ENCODE measurements at regions not wholly inside any gene's neighbourhood (a gene's known extent, or its start where the extent isn't known, plus 50 kb on each side); places are given as distances from the start of the nearest gene placed in this dataset.

DNA sequence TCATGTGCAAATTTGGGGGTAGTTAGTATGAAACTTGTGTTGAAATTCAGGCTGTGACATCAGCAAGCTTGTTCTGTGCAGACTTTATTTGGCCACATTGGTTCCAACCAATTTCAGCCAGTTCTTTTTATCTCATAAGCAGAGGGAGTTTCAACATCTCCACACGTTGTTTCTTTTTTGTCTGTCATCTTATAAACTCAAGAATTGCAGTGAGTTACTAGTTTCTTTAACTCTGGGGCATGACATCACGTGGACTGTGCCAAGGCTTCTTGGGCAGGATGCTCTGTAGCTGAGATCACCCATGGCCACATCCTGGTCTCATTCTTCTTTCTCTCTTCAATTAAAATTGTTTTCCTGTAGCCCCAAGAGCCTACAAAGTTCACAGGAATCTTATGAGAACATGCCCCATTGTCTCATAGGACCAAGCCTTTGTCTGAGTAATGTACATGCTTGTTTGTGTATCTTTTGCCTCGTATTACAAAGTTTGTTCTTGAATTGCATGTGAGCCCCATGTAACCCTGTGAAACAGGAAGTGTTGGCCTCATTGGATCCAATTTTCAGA, 982.0 kb upstream of the TMEM132C start:
- DNase-seq (ENCODE audit: low read depth in 2 of 2): peak in 1 of 2 donors; percentile 81

DNA sequence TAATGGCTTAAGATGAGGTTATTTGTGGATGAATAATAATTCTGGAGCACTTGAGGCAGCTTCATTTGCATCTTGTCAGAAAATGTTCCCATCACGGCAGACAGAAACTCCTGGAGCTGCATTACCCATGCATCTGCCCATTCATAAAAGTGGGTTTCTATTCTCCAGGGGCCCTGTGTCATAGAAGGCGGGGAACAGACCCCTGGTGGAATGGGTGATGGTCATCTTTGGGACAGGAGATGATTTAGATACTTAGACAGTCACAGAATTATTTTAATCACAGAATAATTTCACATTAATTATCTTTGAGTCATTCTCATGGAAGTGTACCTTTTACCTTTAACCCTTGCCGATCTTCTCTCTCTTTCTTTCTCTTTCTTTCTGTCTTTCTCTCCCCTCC, 980.7 kb upstream of the TMEM132C start:
- no peak for DNase-seq (ENCODE audit: low read depth in 2 of 2)

DNA sequence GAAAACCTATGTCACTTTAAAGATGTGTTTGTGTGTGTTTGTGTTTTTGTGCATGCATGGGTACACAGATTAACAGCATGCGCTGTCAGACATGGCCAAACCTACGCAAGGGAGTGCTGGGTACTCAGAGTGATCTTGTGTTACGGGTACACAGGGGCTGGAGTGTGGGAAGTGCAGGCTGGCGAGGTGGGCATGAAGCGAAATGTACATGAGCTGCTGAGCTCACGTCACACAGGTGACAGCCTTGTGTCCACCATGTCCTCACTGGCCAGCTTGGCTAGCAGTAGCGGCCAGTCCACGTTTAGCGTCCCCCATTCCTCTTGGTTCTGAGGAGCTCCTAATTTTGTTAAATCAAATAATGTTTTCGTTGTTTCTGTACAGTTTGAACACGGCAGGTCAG, 979.7 kb upstream of the TMEM132C start:
- no peak for DNase-seq (ENCODE audit: low read depth in 2 of 2)

DNA sequence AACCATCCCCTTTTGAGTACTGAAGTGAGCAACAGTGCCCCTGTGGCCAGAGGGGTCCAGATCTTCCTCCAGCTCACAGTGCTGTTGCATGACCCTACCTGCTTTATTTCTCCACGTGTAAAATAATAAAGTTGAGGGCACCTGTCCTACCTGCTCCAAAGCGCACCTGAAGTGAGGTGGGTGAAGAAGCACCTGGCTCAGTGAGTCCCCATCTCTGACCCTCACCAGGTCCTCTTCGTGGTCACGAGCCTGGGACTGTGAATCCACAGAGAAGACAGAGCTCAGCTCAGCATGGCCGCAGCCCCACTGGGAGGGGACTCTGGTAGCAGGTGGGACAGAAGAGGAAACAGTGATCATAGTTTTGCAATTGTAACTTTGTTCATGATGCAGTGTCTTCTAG, 976.7 kb upstream of the TMEM132C start:
- DNase-seq (ENCODE audit: low read depth in 2 of 2): no peak

DNA sequence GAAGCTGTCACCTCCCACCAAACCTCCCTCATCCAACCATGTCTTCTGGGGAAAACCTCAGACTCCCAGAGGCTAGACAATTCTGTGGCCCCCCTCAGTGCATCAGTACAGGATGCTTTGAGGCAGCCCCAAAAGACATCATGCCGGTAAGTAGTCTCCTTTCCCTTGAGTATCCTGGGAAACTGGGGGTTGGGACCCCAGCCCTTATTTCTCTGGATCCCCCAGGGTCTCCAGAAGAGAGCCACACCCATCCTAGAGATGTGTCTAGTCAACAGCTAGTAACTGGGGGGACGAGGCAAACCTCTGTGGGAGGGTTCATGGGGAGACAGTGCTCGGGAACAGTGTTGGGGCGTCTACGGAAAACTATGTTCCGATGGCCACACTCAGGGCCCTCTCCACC, 974.2 kb upstream of the TMEM132C start:
- DNase-seq (ENCODE audit: low read depth in 2 of 2): no peak

DNA sequence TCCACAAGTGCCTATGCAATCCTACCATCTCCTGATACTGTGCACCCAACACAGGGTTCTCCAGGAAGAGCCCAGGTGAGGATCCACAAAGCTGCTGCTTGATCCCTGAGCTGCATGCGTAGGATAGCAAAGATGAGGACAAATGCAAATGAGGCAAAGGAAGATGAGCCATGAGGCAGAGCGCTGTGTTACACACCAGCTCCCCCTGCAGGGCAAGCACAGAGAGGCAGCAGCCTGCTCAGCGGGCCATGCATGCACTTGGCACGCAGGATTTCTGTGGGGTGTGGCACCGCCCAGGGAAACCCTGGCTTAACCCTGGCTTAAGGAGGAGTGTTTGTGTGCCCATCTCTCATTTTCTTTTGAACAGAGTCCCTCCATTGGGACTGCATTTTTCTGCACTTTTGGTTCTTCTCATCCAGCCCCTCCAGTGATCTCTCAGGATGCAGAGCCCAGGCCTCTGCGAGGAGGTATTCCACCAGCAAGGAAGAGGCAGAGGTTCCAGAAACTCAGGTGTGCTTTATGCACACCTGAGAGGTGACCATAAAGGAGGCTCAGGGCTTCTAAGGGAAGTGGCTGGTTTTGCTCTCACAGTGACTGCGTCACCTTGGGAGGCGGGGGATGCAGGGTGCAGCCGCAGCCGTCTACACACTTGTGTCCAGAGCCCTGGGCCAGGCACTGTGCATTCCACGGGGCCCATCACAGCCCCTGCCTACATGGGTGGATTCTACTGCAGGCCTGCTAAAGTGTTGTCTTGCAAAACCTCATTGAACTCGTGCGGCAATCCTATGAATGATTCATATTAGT, 973.3 kb upstream of the TMEM132C start:
- DNase-seq (ENCODE audit: low read depth in 2 of 2): peak; percentile 6 to 56

DNA sequence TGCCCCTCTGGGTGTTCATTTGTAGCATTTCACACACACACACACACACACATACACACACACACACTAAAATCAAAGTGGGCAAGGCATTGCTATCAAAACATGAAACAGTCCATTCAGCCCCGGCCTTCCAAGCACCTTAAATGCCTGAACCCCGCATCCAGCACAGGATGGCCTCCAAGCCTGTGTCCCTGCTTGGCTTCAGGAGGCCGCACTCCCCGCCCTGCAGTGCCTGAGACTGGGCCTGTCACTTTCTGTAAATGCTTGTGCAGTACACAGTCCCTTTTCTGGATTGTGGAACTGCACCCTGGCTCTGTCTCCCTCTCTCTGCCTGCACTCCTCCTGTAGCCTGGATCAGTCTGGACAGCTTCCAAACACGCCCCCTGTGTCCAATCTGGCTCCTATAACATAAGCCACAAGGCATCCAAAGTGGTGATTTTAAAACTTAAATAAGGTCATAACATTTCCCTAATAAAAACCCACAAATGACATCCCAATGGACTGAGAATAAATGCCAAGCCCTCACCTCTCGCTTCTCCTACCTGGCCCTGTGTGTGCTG, 972.2 kb upstream of the TMEM132C start:
- DNase-seq (ENCODE audit: low read depth in 2 of 2): no peak

DNA sequence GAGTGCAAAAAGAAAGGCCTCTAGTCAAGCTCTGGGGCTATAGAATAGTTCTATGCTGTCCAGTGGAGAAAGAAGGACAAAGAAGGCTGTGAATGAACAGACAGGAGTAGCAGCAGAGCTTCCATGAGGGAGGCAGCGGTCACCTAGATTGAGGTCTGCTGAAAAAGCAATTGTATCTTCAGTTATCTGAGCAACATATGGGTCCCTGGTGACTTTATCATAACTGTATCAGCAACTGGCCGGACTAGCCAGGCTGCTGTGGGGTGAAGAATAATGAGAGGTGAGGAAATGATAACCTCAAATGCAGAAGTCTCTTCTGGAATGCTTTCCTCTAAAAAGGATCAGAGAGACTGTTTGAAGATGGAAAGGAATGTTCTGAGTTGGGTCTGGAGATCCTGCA, 971.3 kb upstream of the TMEM132C start:
- no peak for DNase-seq (ENCODE audit: low read depth in 2 of 2)

DNA sequence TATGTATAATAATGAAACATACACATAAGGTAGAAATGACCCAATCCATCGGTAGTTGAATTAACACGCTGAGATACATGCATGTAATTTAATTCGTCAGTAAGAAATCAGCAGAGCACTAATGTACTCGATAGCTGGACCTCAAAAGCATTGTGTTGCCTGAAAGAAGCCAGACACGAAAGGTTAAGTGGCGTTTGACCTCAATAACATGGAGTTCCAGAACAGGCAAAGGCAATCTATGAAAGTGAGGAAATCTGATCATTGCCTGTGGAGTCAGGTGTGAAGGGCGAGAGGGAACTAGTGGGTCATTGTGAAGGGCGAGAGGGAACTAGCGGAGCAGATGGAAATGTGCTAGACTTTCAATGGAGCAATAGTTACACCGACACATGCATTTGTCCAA, 970.4 kb upstream of the TMEM132C start:
- DNase-seq (ENCODE audit: low read depth in 2 of 2): no peak

DNA sequence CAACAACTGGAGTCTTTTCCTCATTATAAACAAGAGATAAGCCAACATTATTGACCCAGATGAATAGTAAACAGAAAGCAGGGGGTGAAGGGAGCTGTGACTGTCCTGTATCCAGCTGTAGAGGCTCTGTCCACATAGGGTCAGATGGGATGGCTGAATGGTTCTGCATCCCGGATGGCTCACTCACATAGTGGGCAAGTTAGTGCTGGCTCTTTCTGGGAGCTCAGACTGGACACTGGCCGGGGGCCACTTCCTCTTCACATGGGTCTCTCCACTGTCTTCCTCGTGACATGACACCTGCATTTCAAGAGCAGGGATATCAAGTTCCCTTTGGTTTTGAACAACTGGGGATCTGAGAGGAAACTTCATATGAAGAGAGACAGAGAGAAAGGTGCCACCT, 969.6 kb upstream of the TMEM132C start:
- DNase-seq (ENCODE audit: low read depth in 2 of 2): no peak

DNA sequence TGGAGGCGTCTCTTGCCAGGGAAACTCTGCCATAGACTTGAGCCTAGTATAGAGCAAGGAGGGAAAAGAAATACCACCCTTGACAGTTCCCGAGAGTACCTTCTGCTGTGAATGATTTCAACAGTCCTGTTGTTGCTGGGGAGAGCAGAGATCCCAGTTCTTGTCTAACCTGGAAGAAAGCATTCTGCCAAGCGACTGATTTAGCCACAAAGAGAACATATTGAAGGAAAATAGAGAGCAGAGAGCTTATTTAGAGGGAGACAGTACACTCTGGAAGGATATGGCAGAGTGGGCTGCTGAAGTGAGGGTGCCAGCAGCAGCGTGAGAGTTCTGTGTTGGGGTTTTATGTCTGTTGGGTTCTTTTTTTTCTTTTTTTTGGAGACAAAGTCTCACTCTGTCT, 966.9 kb upstream of the TMEM132C start:
- no peak for DNase-seq (ENCODE audit: low read depth in 2 of 2)

DNA sequence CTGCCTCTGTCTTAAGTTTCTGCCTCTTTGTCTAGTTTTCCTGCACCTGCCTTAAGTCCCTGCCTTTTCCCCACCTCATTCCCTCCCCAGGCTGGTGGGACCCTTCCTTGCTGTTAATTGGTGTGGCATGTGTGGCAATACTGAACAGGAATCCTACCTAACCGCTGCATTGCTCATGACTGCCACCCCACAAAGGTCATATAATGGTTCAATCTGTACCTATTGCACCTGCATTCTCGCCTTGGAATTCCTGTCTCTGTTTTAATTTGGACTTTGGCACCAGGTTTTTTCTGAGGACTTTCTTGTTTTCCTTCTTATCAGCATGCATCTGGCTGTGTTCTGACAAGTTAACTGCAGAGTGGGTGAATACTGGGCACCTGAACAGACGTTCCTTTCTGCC, 966.2 kb upstream of the TMEM132C start:
- no peak for DNase-seq (ENCODE audit: low read depth in 2 of 2)

DNA sequence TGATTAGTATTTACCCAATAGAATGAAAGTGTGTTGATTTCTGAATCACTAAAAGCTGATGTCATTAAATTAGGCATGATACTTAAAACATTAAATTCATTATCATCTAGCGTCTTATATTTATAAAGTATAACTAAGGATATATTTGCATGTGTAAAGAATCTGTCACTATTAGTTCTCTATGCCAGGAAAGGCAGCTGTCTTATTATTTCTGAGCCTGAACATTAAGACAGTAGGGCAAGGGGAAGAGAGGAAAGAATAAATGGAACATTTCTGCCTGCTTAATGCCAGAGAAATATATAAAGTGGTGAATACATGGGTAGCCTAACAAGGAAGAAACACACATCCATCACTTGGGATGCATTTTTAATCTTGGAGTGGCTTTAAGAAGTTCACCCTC, 965.1 kb upstream of the TMEM132C start:
- DNase-seq (ENCODE audit: low read depth in 2 of 2): no peak

DNA sequence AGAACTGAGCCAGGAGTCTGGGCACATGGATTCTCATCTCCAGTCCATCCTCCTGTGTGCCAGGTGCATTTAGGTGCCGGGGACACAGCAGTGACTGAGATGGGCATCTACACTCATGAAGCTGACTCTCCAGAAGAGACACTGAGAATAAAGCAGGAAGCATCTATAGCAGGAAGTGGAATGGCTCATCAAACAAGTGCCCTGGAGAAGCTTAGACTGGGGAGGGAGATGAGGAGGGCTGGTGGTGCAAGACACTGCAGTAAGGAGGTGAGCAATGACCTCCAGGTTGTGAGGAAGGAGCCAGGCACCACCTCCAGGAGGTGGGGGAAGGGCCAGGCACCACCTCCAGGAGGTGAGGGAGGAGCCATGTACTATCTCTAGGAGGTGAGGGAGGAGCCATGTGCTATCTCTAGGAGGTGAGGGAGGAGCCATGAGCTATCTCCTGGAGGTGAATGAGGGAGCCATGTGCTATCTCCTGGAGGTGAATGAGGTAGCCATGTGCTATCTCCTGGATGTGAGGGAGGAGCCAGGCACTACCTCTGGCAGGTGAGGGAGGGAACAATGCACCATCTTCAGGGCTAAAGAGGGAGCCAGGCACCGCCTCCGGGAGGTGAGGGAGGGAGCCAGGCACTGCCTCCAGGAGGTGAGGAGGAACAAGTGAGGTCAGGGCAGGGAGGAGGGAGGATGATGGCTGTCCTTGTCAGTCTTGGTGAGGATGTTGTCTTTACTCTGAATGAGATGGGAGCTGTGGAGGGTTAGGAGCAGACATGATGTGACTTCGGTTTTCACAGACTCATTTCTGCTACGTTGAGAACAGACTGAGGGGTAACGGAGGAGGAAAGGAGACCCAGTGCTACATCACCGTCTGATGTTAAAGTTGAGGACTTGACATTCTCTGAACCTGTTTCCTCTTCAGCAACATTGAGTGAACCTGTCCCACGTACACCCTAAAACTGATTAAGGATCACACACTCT, 961.9 kb upstream of the TMEM132C start:
- DNase-seq (ENCODE audit: low read depth in 2 of 2): no peak

DNA sequence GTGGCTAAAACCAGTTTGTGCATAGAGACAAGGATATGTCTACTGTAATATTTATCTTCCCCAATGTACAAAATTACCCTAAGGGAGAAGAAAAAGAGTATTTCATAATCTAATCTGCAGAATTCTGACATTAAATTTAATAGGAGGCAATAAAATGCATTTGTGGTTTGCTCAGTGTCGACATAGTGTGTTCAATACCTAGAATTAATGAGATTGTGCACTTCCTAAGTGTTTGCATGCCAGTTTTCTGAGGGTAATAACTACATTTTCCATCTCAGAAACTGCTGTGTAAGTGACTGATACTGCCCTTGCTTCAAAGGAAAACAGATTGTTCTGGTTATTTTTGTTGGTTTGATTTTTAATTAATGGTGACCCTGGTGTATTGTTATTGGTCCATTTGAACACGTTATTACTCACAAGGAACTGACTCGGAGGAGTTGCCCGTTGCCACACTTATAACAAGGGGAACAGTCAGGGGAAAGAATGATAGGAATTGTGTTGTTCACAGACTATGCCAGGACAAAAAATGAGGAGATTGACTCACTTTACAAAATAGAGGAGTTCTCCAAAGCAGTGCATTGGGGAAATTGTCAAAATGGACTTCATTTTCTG, 960.3 kb upstream of the TMEM132C start:
- DNase-seq (ENCODE audit: low read depth in 2 of 2): no peak

DNA sequence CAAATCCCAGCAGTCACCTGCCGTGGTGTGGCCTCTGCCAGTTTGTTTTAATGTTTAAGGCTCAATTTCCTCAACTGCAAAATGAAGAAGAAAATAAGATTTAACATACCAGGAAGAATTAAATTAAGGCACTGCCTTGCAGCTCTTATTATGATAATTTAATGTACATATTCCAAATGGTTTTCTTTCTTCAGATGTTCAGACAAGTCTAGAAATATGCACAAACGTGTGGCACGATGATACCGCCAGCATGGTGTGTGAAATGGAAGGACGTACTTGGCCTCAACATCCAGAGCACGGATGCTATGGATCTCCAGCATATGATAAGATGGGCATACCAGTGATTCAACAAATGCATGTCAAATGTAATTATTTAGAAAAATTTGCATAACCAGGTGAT, 959.4 kb upstream of the TMEM132C start:
- DNase-seq (ENCODE audit: low read depth in 2 of 2): no peak

DNA sequence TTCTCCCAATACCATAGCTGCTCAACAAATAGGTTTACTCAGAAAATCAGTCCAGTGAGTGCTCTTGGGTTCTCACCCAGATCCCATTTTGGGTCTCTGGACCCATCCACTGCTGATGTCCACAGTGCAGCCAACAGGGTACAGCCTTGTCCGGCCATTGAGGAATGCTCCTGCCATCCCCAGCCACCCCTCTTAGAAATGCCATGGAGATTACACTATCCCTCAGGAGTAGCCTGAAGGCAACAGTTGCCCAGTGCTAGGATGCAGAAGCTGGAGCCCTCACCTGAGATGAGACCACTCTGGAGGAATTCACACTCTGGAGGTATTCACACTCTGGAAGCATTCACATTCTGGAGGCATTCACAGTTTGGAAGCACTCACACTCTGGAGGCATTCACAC, 958.8 kb upstream of the TMEM132C start:
- no peak for DNase-seq (ENCODE audit: low read depth in 2 of 2)

DNA sequence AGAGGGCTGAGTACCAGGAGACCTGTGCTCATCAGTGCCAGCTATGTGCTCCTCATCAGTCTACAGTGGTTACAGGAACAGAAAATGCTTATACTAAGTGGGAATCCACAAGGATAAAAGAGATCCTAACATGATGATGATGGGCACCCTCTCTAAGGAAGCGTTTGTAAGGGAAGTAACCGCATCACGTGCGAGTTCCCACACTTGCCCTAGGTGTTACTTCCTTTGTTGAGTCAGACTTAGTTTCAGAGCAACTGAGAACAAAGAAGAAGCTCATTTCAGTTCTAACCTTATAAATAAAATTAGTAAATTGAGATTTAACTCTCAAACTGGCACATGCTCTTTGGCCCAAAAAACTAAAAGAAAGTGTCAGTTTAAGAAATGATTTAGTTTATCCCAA, 956.4 kb upstream of the TMEM132C start:
- DNase-seq (ENCODE audit: low read depth in 2 of 2): no peak

DNA sequence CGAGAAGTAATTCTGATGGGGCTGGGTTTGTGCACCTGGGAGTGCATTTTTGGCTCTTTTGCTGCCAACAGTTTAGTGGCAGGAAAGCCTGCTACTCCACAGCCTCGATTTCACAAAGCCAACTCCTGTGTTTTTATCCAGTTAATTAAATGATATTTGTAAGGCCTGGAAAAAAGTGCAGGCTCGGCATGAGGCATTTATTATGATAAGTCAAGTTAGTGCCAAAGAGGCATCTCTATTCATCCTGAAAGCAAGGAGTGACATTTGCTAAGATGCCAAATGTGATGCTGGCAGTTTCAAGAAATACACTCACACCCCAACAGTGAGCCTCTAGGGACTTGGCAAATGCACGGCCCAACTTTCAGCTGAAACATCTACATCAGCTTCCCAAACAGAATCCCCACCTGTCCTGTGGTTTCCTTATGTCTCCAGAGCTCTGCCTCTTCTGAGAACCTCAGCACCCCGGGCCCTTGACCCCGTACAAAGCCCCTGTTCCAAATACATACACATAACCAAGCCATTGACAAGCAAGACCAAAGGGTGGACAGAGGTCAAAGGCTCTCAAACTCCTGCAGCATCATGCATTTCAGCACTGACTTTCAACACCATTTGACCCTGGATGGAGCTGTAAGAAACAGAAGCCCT, 955.1 kb upstream of the TMEM132C start:
- DNase-seq (ENCODE audit: low read depth in 2 of 2): no peak

DNA sequence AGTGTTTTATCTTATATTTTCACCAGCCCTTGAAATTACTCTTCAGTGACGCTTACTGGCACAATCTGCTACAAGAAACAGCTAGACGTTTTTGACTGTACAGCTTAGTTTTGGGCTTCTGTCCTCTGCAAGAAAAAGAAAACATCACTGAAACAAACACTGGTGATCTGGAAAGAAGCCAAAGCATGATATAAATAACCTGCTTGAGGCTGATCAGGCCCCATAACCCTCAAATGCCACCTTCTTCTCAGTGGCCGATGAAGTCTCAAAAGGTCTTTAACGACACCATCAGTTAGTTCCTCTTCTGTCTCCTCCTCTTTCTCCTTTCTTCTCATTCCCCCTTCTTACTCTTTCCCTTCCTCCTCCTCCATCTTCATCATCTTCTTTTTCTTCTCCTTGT, 942.3 kb upstream of the TMEM132C start:
- no peak for DNase-seq (ENCODE audit: low read depth in 2 of 2)

DNA sequence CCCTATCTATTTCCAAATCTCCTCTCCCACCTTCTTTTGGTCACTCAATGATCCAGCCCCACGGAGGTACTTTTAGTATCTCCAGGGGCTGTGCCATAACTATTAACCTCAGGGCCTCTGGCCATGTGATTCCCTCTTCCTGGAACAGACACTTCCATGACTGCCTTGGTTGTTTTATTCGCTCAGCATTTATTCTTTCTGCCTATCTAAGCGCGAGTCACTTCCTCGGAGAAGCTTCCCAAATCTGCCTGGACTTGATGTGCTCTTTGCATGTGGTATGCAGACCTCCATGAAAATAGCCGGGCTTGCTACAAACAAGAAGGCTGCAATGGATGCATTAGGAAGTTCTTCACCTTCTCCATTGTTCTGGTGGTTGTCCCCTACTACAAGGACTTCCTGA, 939.0 kb upstream of the TMEM132C start:
- DNase-seq (ENCODE audit: low read depth in 2 of 2): no peak

All from lung microvascular endothelial cell (primary cell).